SK-N-SH (cell line): ENCODE measurements at regions not wholly inside any gene's neighbourhood (a gene's known extent, or its start where the extent isn't known, plus 50 kb on each side); places are given as distances from the start of the nearest gene placed in this dataset.

Source experiments
- ELF1 ChIP-seq: IDR thresholded peaks from 2 replicates; pipeline ENCODE4 v1.4.0; 2012
- EZH2phosphoT487 ChIP-seq: fragments of 200-600 bp; sonication (generic); IDR thresholded peaks from 2 replicates; pipeline ENCODE4 v1.6.1; 2017; ENCODE audit warnings: low read depth, mixed run types, mild to moderate bottlenecking, antibody characterized with exemption, moderate library complexity, borderline replicate concordance
- JUND ChIP-seq: IDR thresholded peaks from 2 replicates; pipeline ENCODE4 v1.4.0; 2012
- MXI1 ChIP-seq: IDR thresholded peaks from 2 replicates; pipeline ENCODE4 v1.6.1; 2012; ENCODE audit warnings: mild to moderate bottlenecking, low read depth, low read length, improper control_type of control experiment
- NFIC ChIP-seq: IDR thresholded peaks from 2 replicates; pipeline ENCODE4 v1.4.0; 2012; ENCODE audit warnings: borderline replicate concordance
- RAD21 ChIP-seq: IDR thresholded peaks from 2 replicates; pipeline ENCODE4 v1.6.1; 2012; ENCODE audit warnings: mild to moderate bottlenecking, low read length
- SMC3 ChIP-seq: IDR thresholded peaks from 2 replicates; pipeline ENCODE4 v1.6.1; 2012; ENCODE audit warnings: low read depth, low read length, improper control_type of control experiment
- TAF1 ChIP-seq: IDR thresholded peaks from 2 replicates; pipeline ENCODE4 v1.6.1; 2012; ENCODE audit warnings: low read depth, mild to moderate bottlenecking, low read length, moderate library complexity, borderline replicate concordance
- TEAD4 ChIP-seq: IDR thresholded peaks from 2 replicates; pipeline ENCODE4 v1.4.0; 2012; ENCODE audit warnings: mild to moderate bottlenecking, borderline replicate concordance; ENCODE audit not compliant: insufficient read depth
- TF ChIP-seq, protein P1 (sequence below): fragments of 200-600 bp; sonication (generic); IDR thresholded peaks from 2 replicates; pipeline ENCODE4 v1.6.1; 2017; ENCODE audit warnings: antibody characterized with exemption, mild to moderate bottlenecking, moderate library complexity
- TF ChIP-seq, protein P2 (sequence below): IDR thresholded peaks from 2 replicates; pipeline ENCODE4 v1.4.0; 2012; ENCODE audit warnings: low read depth, borderline replicate concordance

DNA sequence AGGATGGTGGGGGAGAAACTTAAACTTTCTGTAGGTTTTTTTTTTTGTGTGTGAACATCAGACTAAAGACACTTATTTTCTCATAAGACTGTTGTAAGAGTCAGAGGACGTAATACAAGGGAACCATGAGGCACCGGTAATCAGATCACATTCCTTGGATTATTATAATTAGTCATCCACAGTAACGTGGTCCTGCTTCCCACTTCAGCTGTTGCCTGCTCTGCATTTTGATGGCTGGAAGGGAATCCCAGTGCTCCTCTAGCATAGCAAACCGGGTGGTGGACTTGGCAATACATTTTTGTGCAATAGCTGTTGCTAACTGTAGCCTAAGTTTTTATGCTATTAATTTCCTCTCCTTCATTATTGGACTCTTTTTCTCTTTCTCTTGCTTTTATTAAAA is 294.8 kb downstream of the NR2F2 start:
- TF ChIP-seq ELF1 (no peak), TAF1 (no peak), RAD21 (no peak), EZH2phosphoT487 (no peak), TEAD4 (no peak), NFIC (no peak), SMC3 (no peak), JUND (no peak), MXI1 (no peak)
- TF ChIP-seq, protein P1, sequence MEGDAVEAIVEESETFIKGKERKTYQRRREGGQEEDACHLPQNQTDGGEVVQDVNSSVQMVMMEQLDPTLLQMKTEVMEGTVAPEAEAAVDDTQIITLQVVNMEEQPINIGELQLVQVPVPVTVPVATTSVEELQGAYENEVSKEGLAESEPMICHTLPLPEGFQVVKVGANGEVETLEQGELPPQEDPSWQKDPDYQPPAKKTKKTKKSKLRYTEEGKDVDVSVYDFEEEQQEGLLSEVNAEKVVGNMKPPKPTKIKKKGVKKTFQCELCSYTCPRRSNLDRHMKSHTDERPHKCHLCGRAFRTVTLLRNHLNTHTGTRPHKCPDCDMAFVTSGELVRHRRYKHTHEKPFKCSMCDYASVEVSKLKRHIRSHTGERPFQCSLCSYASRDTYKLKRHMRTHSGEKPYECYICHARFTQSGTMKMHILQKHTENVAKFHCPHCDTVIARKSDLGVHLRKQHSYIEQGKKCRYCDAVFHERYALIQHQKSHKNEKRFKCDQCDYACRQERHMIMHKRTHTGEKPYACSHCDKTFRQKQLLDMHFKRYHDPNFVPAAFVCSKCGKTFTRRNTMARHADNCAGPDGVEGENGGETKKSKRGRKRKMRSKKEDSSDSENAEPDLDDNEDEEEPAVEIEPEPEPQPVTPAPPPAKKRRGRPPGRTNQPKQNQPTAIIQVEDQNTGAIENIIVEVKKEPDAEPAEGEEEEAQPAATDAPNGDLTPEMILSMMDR: no peak
- TF ChIP-seq, protein P2, sequence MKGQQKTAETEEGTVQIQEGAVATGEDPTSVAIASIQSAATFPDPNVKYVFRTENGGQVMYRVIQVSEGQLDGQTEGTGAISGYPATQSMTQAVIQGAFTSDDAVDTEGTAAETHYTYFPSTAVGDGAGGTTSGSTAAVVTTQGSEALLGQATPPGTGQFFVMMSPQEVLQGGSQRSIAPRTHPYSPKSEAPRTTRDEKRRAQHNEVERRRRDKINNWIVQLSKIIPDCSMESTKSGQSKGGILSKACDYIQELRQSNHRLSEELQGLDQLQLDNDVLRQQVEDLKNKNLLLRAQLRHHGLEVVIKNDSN: no peak
